ENCODE measurements at regions not wholly inside any gene's neighbourhood (a gene's known extent, or its start where the extent isn't known, plus 50 kb on each side); places are given as distances from the start of the nearest gene placed in this dataset.
A peak's percentile ranks its signal among the peaks of the same experiment; 100 is the strongest.

- H4K20me1 ChIP-seq (ENCODE audit: low read depth, low read length): no peaks in the 10 kb centered on the region
- no peak overlapping the region for H3K4me2 ChIP-seq (ENCODE audit: low read depth, low read length, poor library complexity, severe bottlenecking)
- no peaks in the 10 kb centered on the region for H3K36me3 ChIP-seq (ENCODE audit: low read length)
- H3K27ac ChIP-seq (ENCODE audit: low read depth, low read length): no peak overlapping the region
- H3K9ac ChIP-seq (ENCODE audit: low read length): no peak overlapping the region
- no peaks in the 10 kb centered on the region for H3K9me2 ChIP-seq (replicated peaks; ENCODE audit: insufficient read depth, low read length)
- H2AFZ ChIP-seq (ENCODE audit: low read depth, low read length, severe bottlenecking): no peak overlapping the region
- no peaks in the 10 kb centered on the region for H3F3A ChIP-seq (ENCODE audit: insufficient read depth)
- no peak overlapping the region for H3K4me3 ChIP-seq (ENCODE audit: insufficient read depth, low read length, poor library complexity, severe bottlenecking)
- H3K9me3 ChIP-seq (ENCODE audit: insufficient read depth, low read length): no peaks in the 10 kb centered on the region
- TF ChIP-seq EZH2phosphoT487 (conservative IDR thresholded peaks at IDR 0.05; ENCODE audit: low read length): no peak
- no peak for TF ChIP-seq CTCF (IDR thresholded peaks at IDR 0.05; ENCODE audit: insufficient read depth, low read length, poor library complexity, severe bottlenecking)
- H3K79me2 ChIP-seq (ENCODE audit: insufficient read depth, low read length): no peaks in the 10 kb centered on the region
- no peaks in the 10 kb centered on the region for H3K27me3 ChIP-seq (ENCODE audit: low read length)
Observed at GRCh38 chr3:96430079-96430478, 384.3 kb upstream of the EPHA6 start.

- H3K79me2 ChIP-seq (ENCODE audit: insufficient read depth, low read length): no peaks in the 10 kb centered on the region
Observed at GRCh38 chr3:96434651-96435050, 379.7 kb upstream of the EPHA6 start.

GRCh38 chr3:96449346-96449745, 365.0 kb upstream of the EPHA6 start:
- H3K4me3 ChIP-seq (ENCODE audit: insufficient read depth, low read length, poor library complexity, severe bottlenecking): no peak overlapping the region
- H3K36me3 ChIP-seq (ENCODE audit: low read length): no peaks in the 10 kb centered on the region
- no peaks in the 10 kb centered on the region for H3K9me2 ChIP-seq (replicated peaks; ENCODE audit: insufficient read depth, low read length)
- H3K9me3 ChIP-seq (ENCODE audit: insufficient read depth, low read length): no peaks in the 10 kb centered on the region
- H3K4me2 ChIP-seq (ENCODE audit: low read depth, low read length, poor library complexity, severe bottlenecking): no peak overlapping the region
- no peak overlapping the region for H3K9ac ChIP-seq (ENCODE audit: low read length)
- H3F3A ChIP-seq (ENCODE audit: insufficient read depth): no peaks in the 10 kb centered on the region
- no peaks in the 10 kb centered on the region for H4K20me1 ChIP-seq (ENCODE audit: low read depth, low read length)
- no peaks in the 10 kb centered on the region for H3K27me3 ChIP-seq (ENCODE audit: low read length)
- TF ChIP-seq CTCF (IDR thresholded peaks at IDR 0.05; ENCODE audit: insufficient read depth, low read length, poor library complexity, severe bottlenecking): no peak
- TF ChIP-seq EZH2phosphoT487 (conservative IDR thresholded peaks at IDR 0.05; ENCODE audit: low read length): no peak
- no peaks in the 10 kb centered on the region for H3K79me2 ChIP-seq (ENCODE audit: insufficient read depth, low read length)
- no peak overlapping the region for H3K27ac ChIP-seq (ENCODE audit: low read depth, low read length)
- no peak overlapping the region for H2AFZ ChIP-seq (ENCODE audit: low read depth, low read length, severe bottlenecking)

More at GRCh38 chr3:96434651-96435050, 379.7 kb upstream of the EPHA6 start:
- TF ChIP-seq CTCF (IDR thresholded peaks at IDR 0.05; ENCODE audit: insufficient read depth, low read length, poor library complexity, severe bottlenecking) (no peak), EZH2phosphoT487 (conservative IDR thresholded peaks at IDR 0.05; ENCODE audit: low read length) (no peak)
- H3K4me2 ChIP-seq (ENCODE audit: low read depth, low read length, poor library complexity, severe bottlenecking): no peak overlapping the region
- no peak overlapping the region for H3K9ac ChIP-seq (ENCODE audit: low read length)
- H4K20me1 ChIP-seq (ENCODE audit: low read depth, low read length): no peaks in the 10 kb centered on the region
- no peaks in the 10 kb centered on the region for H3F3A ChIP-seq (ENCODE audit: insufficient read depth)
- no peaks in the 10 kb centered on the region for H3K36me3 ChIP-seq (ENCODE audit: low read length)
- no peak overlapping the region for H3K4me3 ChIP-seq (ENCODE audit: insufficient read depth, low read length, poor library complexity, severe bottlenecking)
- peak overlapping the region; percentile 16 for H2AFZ ChIP-seq (ENCODE audit: low read depth, low read length, severe bottlenecking)
- no peaks in the 10 kb centered on the region for H3K9me2 ChIP-seq (replicated peaks; ENCODE audit: insufficient read depth, low read length)
- no peaks in the 10 kb centered on the region for H3K27me3 ChIP-seq (ENCODE audit: low read length)
- no peaks in the 10 kb centered on the region for H3K9me3 ChIP-seq (ENCODE audit: insufficient read depth, low read length)
- no peak overlapping the region for H3K27ac ChIP-seq (ENCODE audit: low read depth, low read length)

All from SU-DHL-6 (cell line).